ENCODE measurements at regions not wholly inside any gene's neighbourhood (a gene's known extent, or its start where the extent isn't known, plus 50 kb on each side); places are given as distances from the start of the nearest gene placed in this dataset.

GRCh38 chr10:23813687-23814086 is 374.8 kb downstream of the OTUD1 start:
- TF ChIP-seq ZBTB7A (IDR thresholded peaks at IDR 0.05; ENCODE audit: low read depth) = no peak
- TF ChIP-seq, protein P1, sequence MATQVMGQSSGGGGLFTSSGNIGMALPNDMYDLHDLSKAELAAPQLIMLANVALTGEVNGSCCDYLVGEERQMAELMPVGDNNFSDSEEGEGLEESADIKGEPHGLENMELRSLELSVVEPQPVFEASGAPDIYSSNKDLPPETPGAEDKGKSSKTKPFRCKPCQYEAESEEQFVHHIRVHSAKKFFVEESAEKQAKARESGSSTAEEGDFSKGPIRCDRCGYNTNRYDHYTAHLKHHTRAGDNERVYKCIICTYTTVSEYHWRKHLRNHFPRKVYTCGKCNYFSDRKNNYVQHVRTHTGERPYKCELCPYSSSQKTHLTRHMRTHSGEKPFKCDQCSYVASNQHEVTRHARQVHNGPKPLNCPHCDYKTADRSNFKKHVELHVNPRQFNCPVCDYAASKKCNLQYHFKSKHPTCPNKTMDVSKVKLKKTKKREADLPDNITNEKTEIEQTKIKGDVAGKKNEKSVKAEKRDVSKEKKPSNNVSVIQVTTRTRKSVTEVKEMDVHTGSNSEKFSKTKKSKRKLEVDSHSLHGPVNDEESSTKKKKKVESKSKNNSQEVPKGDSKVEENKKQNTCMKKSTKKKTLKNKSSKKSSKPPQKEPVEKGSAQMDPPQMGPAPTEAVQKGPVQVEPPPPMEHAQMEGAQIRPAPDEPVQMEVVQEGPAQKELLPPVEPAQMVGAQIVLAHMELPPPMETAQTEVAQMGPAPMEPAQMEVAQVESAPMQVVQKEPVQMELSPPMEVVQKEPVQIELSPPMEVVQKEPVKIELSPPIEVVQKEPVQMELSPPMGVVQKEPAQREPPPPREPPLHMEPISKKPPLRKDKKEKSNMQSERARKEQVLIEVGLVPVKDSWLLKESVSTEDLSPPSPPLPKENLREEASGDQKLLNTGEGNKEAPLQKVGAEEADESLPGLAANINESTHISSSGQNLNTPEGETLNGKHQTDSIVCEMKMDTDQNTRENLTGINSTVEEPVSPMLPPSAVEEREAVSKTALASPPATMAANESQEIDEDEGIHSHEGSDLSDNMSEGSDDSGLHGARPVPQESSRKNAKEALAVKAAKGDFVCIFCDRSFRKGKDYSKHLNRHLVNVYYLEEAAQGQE (IDR thresholded peaks at IDR 0.05; ENCODE audit: low read depth) = no peak

GRCh38 chr10:23818484-23818883 is 379.6 kb downstream of the OTUD1 start:
- TF ChIP-seq NFIC (IDR thresholded peaks at IDR 0.05) (no peak), TAF1 (IDR thresholded peaks at IDR 0.05; ENCODE audit: low read depth) (no peak), MAX (IDR thresholded peaks at IDR 0.05) (no peak), CREB1 (IDR thresholded peaks at IDR 0.05; ENCODE audit: low read depth) (no peak), YY1 (IDR thresholded peaks at IDR 0.05; ENCODE audit: low read depth) (no peak), CEBPB (IDR thresholded peaks at IDR 0.05) (no peak), TCF12 (IDR thresholded peaks at IDR 0.05; ENCODE audit: low read depth) (no peak), FOXM1 (IDR thresholded peaks at IDR 0.05; ENCODE audit: borderline replicate concordance, low read depth) (no peak)
- TF ChIP-seq, protein P2, sequence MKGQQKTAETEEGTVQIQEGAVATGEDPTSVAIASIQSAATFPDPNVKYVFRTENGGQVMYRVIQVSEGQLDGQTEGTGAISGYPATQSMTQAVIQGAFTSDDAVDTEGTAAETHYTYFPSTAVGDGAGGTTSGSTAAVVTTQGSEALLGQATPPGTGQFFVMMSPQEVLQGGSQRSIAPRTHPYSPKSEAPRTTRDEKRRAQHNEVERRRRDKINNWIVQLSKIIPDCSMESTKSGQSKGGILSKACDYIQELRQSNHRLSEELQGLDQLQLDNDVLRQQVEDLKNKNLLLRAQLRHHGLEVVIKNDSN (IDR thresholded peaks at IDR 0.05) = no peak

- no peak for TF ChIP-seq YY1 (IDR thresholded peaks at IDR 0.05; ENCODE audit: low read depth)
Measured at GRCh38 chr10:23820792-23821191, 381.9 kb downstream of the OTUD1 start.

DNA sequence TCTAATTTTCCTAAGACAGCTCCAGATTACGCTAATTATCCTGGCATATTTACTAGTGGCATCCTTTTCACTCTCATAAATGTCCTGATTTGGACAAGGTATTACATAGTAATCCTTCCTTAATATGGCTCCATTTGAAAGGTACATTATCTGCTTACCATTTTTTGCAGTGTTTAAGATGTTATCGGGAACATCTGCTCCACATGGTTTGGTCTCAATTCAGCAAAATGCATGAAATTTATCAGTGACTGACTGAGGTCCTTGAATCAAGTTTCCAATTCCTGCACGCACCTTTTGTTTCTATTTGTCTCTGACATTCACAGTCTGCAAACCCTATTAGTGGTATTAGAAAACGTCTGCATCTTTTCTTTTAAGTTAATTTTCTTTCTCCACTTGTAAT is 384.1 kb upstream of the KIAA1217 start:
- TF ChIP-seq, protein P1 (IDR thresholded peaks at IDR 0.05; ENCODE audit: low read depth) = no peak
- TF ChIP-seq EP300 (IDR thresholded peaks at IDR 0.05; ENCODE audit: borderline replicate concordance) (no peak), TAF1 (IDR thresholded peaks at IDR 0.05; ENCODE audit: low read depth) (no peak), FOXM1 (IDR thresholded peaks at IDR 0.05; ENCODE audit: borderline replicate concordance, low read depth) (no peak), ZBTB7A (IDR thresholded peaks at IDR 0.05; ENCODE audit: low read depth) (no peak), CREB1 (IDR thresholded peaks at IDR 0.05; ENCODE audit: low read depth) (no peak), YY1 (IDR thresholded peaks at IDR 0.05; ENCODE audit: low read depth) (no peak), MAX (IDR thresholded peaks at IDR 0.05) (no peak), TCF12 (IDR thresholded peaks at IDR 0.05; ENCODE audit: low read depth) (no peak), CEBPB (IDR thresholded peaks at IDR 0.05) (no peak)
- TF ChIP-seq, protein P2 (IDR thresholded peaks at IDR 0.05) = no peak

DNA sequence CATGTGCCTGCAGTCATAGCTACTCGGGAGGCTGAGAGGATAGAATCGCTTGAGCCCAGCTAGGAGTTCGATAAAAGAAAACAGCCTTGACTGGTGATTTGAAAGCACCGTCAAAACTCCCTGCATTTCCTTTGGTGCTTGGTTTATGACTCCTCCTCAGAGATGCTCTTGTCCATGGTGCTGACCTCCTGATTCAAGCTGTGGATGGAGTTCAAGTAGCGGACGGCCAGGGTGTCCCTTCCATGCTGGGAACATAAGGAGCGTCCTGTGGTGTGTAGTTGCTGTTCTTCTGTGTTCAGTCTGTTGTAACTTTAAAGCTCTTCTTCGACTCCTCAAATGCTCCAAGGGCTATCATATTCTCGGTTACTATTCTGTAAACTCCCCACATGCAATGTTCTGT is 382.5 kb upstream of the KIAA1217 start:
- TF ChIP-seq TAF1 (IDR thresholded peaks at IDR 0.05; ENCODE audit: low read depth) = no peak
- TF ChIP-seq, protein P1 (IDR thresholded peaks at IDR 0.05; ENCODE audit: low read depth) = peak; percentile 90

DNA sequence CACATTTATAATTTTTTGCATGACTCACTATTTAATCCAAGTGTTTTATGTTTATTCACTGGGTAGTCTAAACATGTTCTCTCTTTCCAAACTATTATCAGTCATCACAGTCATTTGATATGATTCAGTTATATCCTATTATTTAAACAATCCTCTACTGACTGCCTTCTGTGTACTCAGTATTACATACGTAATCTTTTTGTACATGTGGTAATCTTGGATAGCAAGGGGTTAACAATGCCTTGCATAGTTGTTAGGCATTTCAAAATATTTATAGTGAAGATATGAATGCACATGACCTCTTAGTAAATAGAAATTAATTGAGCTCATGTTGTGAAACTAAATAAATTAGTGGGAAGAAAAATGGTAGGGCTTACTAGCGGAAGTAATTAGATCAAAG is 379.4 kb upstream of the KIAA1217 start:
- TF ChIP-seq FOXM1 (IDR thresholded peaks at IDR 0.05; ENCODE audit: borderline replicate concordance, low read depth) = no peak
- TF ChIP-seq, protein P1 (IDR thresholded peaks at IDR 0.05; ENCODE audit: low read depth) = no peak
- TF ChIP-seq NFIC (IDR thresholded peaks at IDR 0.05) = no peak
- no peak for TF ChIP-seq TEAD4 (IDR thresholded peaks at IDR 0.05)
- no peak for TF ChIP-seq ZBTB7A (IDR thresholded peaks at IDR 0.05; ENCODE audit: low read depth)
- no peak for TF ChIP-seq CEBPB (IDR thresholded peaks at IDR 0.05)
- TF ChIP-seq, protein P2 (IDR thresholded peaks at IDR 0.05) = no peak
- TF ChIP-seq MAX (IDR thresholded peaks at IDR 0.05) = no peak
- no peak for TF ChIP-seq EGR1 (IDR thresholded peaks at IDR 0.05)
- no peak for TF ChIP-seq TAF1 (IDR thresholded peaks at IDR 0.05; ENCODE audit: low read depth)
- no peak for TF ChIP-seq RAD21 (IDR thresholded peaks at IDR 0.05; ENCODE audit: low read depth)
- no peak for TF ChIP-seq EP300 (IDR thresholded peaks at IDR 0.05; ENCODE audit: borderline replicate concordance)
- TF ChIP-seq YY1 (IDR thresholded peaks at IDR 0.05; ENCODE audit: low read depth) = no peak
- TF ChIP-seq CREB1 (IDR thresholded peaks at IDR 0.05; ENCODE audit: low read depth) = no peak
- TF ChIP-seq TCF12 (IDR thresholded peaks at IDR 0.05; ENCODE audit: low read depth) = no peak

All from Ishikawa (cell line).